Endodermal cell (in vitro differentiated cells): ENCODE measurements at regions not wholly inside any gene's neighbourhood (a gene's known extent, or its start where the extent isn't known, plus 50 kb on each side); places are given as distances from the start of the nearest gene placed in this dataset.
A peak's percentile ranks its signal among the peaks of the same experiment; 100 is the strongest.

Experiments
- DNase-seq: peaks from one replicate; pipeline ENCODE4 v3.0.0-alpha.2; 2017
- H3K27ac ChIP-seq: 2 replicates; pipeline ENCODE4 v1.5.1; 2013; ENCODE audit warnings: mild to moderate bottlenecking, low read depth, low read length, moderate library complexity
- H3K27me3 ChIP-seq: 2 replicates; pipeline ENCODE4 v1.6.1; 2013; ENCODE audit warnings: mild to moderate bottlenecking, low read length, moderate library complexity; ENCODE audit not compliant: insufficient read depth, control insufficient read depth, poor library complexity, severe bottlenecking
- H3K36me3 ChIP-seq: 2 replicates; pipeline ENCODE4 v1.7.0; 2013; ENCODE audit warnings: mild to moderate bottlenecking, low read length, moderate library complexity; ENCODE audit not compliant: control insufficient read depth, insufficient read depth
- H3K4me1 ChIP-seq: one replicate; pipeline ENCODE4 v1.7.0; 2013; ENCODE audit warnings: low read length; ENCODE audit not compliant: control insufficient read depth, insufficient read depth
- H3K4me3 ChIP-seq: 2 replicates; pipeline ENCODE4 v1.5.1; 2013; ENCODE audit warnings: mild to moderate bottlenecking, low read length, moderate library complexity
- H3K9ac ChIP-seq: 2 replicates; pipeline ENCODE4 v1.6.1; 2013; ENCODE audit warnings: mild to moderate bottlenecking, low read length, moderate library complexity; ENCODE audit not compliant: poor library complexity, severe bottlenecking; ENCODE audit errors: extremely low read depth
- H3K9me3 ChIP-seq: 2 replicates; pipeline ENCODE4 v1.6.1; 2013; ENCODE audit warnings: mild to moderate bottlenecking, low read length, moderate library complexity; ENCODE audit not compliant: control insufficient read depth
- H3K27ac Mint-ChIP-seq: 2 replicates; pipeline ENCODE4 v1.8.0; 2020; ENCODE audit warnings: mixed read lengths
- H3K27me3 Mint-ChIP-seq: 2 replicates; pipeline ENCODE4 v1.8.0; 2021; ENCODE audit warnings: mild to moderate bottlenecking, mixed read lengths; ENCODE audit not compliant: insufficient read depth
- H3K36me3 Mint-ChIP-seq: 2 replicates; pipeline ENCODE4 v1.8.0; 2020; ENCODE audit warnings: low read depth, mixed read lengths
- H3K4me1 Mint-ChIP-seq: 2 replicates; pipeline ENCODE4 v1.8.0; 2020; ENCODE audit warnings: mixed read lengths
- H3K4me3 Mint-ChIP-seq: 2 replicates; pipeline ENCODE4 v1.8.0; 2020; ENCODE audit warnings: mild to moderate bottlenecking, moderate library complexity, mixed read lengths
- H3K9me3 Mint-ChIP-seq: 2 replicates; pipeline ENCODE4 v1.8.0; 2020; ENCODE audit warnings: mild to moderate bottlenecking, mixed read lengths
- WGBS, 2 experiments: methylation state at CpG; one replicate each; pipeline versions ENCODE4 v1.1.5 to v1.1.7; 2013; ENCODE audit warnings: missing lambda C conversion rate in 2 of 2, mixed read lengths in 1 of 2; ENCODE audit not compliant: insufficient coverage in 1 of 2, insufficient read length in 1 of 2; 5-methylcytosine and 5-hydroxymethylcytosine counted together
- TF ChIP-seq, protein P1 (sequence below): fragments of 200-600 bp; sonication (generic); conservative IDR thresholded peaks from 2 replicates; pipeline ENCODE4 v1.5.0; 2021; ENCODE audit warnings: antibody characterized with exemption, mild to moderate bottlenecking

DNA sequence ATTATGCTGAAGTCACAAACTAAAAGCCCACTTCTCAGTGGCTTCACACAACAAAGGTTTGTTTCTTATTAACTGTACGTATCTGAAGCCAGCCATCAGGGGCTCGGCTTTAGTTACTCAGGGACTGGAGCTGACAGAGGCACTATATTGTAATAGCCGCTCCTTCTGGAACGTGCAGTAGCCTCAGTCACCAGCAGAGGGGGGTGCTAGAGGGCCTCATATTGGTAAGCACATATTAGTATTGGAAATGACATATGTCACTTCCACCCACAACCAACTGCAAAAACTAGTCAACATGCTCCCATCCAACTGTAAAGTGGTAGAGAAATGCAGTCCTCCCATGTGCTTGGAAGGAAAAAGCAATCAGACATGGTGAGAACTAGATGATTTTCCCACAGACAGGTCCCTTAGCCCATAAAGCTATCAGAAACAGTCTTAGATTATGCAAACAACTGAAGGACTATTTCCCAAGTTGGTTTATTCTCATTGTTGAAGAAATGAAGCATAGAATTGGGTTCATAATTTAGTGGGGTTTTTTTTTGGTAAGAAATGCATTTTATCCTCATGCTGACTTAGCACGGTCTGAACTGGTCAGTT is 183.6 kb upstream of the G2E3 start:
- Histone ChIP-seq H3K27me3 (no peaks in the 10 kb centered on the region), H3K4me3 (peak overlapping the region; percentile 38), H3K27ac (no peak overlapping the region), H3K9me3 (no peaks in the 10 kb centered on the region), H3K36me3 (no peaks in the 10 kb centered on the region), H3K9ac (no peak overlapping the region), H3K4me1 (peaks cover 11% of the 10 kb centered on the region)
- Mint-ChIP-seq H3K9me3 (no peaks in the 10 kb centered on the region), H3K36me3 (no peaks in the 10 kb centered on the region), H3K4me1 (peaks cover 22% of the 10 kb centered on the region), H3K27me3 (no peaks in the 10 kb centered on the region), H3K27ac (no peak overlapping the region), H3K4me3 (no peak overlapping the region)
- TF ChIP-seq, protein P1, sequence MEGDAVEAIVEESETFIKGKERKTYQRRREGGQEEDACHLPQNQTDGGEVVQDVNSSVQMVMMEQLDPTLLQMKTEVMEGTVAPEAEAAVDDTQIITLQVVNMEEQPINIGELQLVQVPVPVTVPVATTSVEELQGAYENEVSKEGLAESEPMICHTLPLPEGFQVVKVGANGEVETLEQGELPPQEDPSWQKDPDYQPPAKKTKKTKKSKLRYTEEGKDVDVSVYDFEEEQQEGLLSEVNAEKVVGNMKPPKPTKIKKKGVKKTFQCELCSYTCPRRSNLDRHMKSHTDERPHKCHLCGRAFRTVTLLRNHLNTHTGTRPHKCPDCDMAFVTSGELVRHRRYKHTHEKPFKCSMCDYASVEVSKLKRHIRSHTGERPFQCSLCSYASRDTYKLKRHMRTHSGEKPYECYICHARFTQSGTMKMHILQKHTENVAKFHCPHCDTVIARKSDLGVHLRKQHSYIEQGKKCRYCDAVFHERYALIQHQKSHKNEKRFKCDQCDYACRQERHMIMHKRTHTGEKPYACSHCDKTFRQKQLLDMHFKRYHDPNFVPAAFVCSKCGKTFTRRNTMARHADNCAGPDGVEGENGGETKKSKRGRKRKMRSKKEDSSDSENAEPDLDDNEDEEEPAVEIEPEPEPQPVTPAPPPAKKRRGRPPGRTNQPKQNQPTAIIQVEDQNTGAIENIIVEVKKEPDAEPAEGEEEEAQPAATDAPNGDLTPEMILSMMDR: peak; percentile 92
- peak; percentile 91 for DNase-seq
- WGBS, 2 experiments: 58% methylated on average over 5 of the region's 5 CpGs; no CpG with 5 or more reads in 1 of the 2 experiments

DNA sequence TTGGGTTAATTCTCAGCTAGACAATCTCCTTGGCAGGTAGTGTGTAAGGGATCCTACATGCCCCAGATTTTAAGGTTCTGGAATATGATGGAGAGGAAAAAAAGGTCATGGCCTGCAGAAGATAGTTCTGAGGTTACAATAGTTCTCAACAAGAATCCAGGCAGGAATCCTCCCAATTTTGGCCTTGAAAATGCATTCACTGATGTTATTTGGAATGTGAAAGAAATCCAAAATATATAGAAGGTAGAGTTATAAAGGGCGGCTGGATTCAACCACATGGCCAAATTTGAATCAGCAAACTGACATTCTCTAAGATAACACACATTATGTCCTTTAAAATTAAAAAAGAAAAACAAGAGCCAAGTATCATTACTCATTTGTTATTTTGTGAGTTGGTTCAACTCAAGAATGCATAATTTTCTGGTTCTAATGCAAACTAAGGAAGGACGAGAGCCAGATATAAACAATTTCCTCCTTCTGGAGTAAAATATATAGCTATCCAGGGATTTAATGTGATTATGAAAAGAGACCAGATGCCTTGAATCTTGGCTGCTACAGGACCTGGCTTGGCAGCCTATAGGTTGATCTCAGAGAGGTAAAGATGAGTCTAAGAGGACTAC is 177.0 kb upstream of the G2E3 start:
- no peak overlapping the region for H3K27ac ChIP-seq
- H3K27me3 ChIP-seq: no peaks in the 10 kb centered on the region
- H3K4me1 Mint-ChIP-seq: no peaks in the 10 kb centered on the region
- no peaks in the 10 kb centered on the region for H3K36me3 ChIP-seq
- H3K27me3 Mint-ChIP-seq: no peaks in the 10 kb centered on the region
- no peak for DNase-seq
- no peaks in the 10 kb centered on the region for H3K4me1 ChIP-seq
- TF ChIP-seq, protein P1: no peak
- H3K9me3 Mint-ChIP-seq: no peaks in the 10 kb centered on the region
- no peak overlapping the region for H3K4me3 ChIP-seq
- no peak overlapping the region for H3K4me3 Mint-ChIP-seq
- no peak overlapping the region for H3K27ac Mint-ChIP-seq
- 88% methylated on average over 2 of the region's 2 CpGs; no CpG with 5 or more reads in 1 of the 2 experiments for WGBS, 2 experiments
- no peaks in the 10 kb centered on the region for H3K36me3 Mint-ChIP-seq
- H3K9me3 ChIP-seq: no peaks in the 10 kb centered on the region
- no peak overlapping the region for H3K9ac ChIP-seq

DNA sequence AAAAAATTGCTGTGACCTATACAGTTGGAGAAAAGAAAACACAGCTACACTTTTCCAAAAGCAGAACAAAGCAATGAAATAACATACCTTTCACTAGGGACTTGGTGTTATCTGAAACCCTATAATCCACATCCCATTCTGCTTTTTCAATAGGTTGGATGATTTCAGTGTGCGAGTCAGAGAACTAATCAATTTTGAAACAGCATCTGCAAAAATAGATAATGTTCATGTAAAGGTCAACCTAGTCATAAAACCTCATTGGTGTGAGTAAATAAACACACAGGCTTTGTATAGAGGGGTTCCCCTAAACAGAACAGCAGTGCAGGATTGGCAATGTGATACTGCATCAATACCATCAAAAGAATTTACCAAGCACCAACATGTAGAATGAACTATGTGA is 173.0 kb upstream of the G2E3 start:
- Histone ChIP-seq H3K36me3 (no peaks in the 10 kb centered on the region), H3K27ac (no peak overlapping the region), H3K9me3 (no peaks in the 10 kb centered on the region), H3K4me3 (no peak overlapping the region), H3K9ac (no peak overlapping the region), H3K27me3 (no peaks in the 10 kb centered on the region), H3K4me1 (peaks cover 6% of the 10 kb centered on the region)
- 100% methylated on average over 1 of the region's 1 CpG; no CpG with 5 or more reads in 1 of the 2 experiments for whole genome bisulfite sequencing, 2 experiments
- no peaks in the 10 kb centered on the region for H3K27me3 Mint-ChIP-seq
- no peaks in the 10 kb centered on the region for H3K36me3 Mint-ChIP-seq
- no peak for DNase-seq
- H3K9me3 Mint-ChIP-seq: no peaks in the 10 kb centered on the region
- TF ChIP-seq, protein P1: no peak
- peaks cover 15% of the 10 kb centered on the region for H3K4me1 Mint-ChIP-seq
- H3K27ac Mint-ChIP-seq: no peak overlapping the region
- no peak overlapping the region for H3K4me3 Mint-ChIP-seq
